ENCODE measurements at regions not wholly inside any gene's neighbourhood (a gene's known extent, or its start where the extent isn't known, plus 50 kb on each side); places are given as distances from the start of the nearest gene placed in this dataset.
"Not testable (repeated sequence)": the region's sequence is repeated elsewhere in the genome, so short reads cannot be mapped to it uniquely, and the experiment has no call there.

DNA sequence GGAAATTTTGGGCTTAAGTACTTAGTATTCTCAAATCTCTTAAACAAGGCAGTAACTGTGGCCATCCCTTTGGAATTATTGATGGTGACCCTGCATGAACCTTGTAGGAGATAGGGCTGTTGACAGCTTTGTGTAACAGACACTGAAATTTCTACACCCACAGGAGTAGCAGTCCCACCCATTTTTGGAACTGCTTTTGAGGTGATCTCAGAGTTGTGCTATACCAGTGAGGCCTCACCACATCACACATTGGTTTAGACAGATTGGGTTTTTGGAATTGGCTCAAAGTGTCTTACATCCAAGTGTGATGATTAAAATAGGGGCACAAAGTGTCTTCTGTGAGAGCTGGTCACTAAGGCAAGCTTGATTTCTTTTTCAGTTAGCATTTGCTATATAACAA lies 105.6 kb upstream of the CRYM start:
- H2AK5ac ChIP-seq (ENCODE audit: low read depth, low read length); H2BK120ac ChIP-seq (ENCODE audit: low read depth, low read length); H3K79me1 ChIP-seq (ENCODE audit: low read depth, low read length); H4K91ac ChIP-seq (ENCODE audit: low read depth, low read length, poor library complexity); H3K23ac ChIP-seq (ENCODE audit: low read depth, low read length, poor library complexity); H3K9me3 ChIP-seq (replicated peaks in 1 of 2; ENCODE audit: control insufficient read depth in 2 of 2, insufficient read depth in 1 of 2, low read depth in 1 of 2, low read length in 2 of 2); H2AFZ ChIP-seq (ENCODE audit: low read length); H3K36me3 ChIP-seq (replicated peaks in 1 of 2; ENCODE audit: control insufficient read depth in 2 of 2, insufficient read depth in 2 of 2, low read length in 2 of 2); H3K27me3 ChIP-seq (ENCODE audit: control insufficient read depth in 3 of 3, insufficient read depth in 3 of 3, low read depth in 1 of 3, low read length in 3 of 3); H2BK12ac ChIP-seq (ENCODE audit: low read length); DNase-seq (ENCODE audit: low spot score); H3K4ac ChIP-seq (ENCODE audit: low read length); H3K4me1 ChIP-seq (ENCODE audit: control insufficient read depth in 2 of 2, insufficient read depth in 1 of 2, low read depth in 1 of 2, low read length in 2 of 2); H3K18ac ChIP-seq (ENCODE audit: low read length); H2BK15ac ChIP-seq (ENCODE audit: low read length); H3K9ac ChIP-seq (ENCODE audit: low read depth, low read length, poor library complexity); H3K4me3 ChIP-seq (ENCODE audit: low read length in 2 of 2); H3K14ac ChIP-seq (ENCODE audit: low read length); H2BK5ac ChIP-seq (ENCODE audit: low read length); H3K4me2 ChIP-seq (ENCODE audit: insufficient read depth, low read length, poor library complexity, severe bottlenecking); H4K8ac ChIP-seq (ENCODE audit: low read depth, low read length); H3K27ac ChIP-seq (replicated peaks; ENCODE audit: low read length): not testable (repeated sequence)

GRCh38 chr16:21379645-21380044 lies 101.6 kb upstream of the CRYM start:
- not testable (repeated sequence) for H2BK120ac ChIP-seq (ENCODE audit: low read depth, low read length); H4K8ac ChIP-seq (ENCODE audit: low read depth, low read length); H2BK15ac ChIP-seq (ENCODE audit: low read length); H2AFZ ChIP-seq (ENCODE audit: low read length); H2BK5ac ChIP-seq (ENCODE audit: low read length); H3K4ac ChIP-seq (ENCODE audit: low read length); H3K14ac ChIP-seq (ENCODE audit: low read length); H3K9ac ChIP-seq (ENCODE audit: low read depth, low read length, poor library complexity); DNase-seq (ENCODE audit: low spot score); H3K27me3 ChIP-seq (ENCODE audit: control insufficient read depth in 3 of 3, insufficient read depth in 3 of 3, low read depth in 1 of 3, low read length in 3 of 3); H2AK5ac ChIP-seq (ENCODE audit: low read depth, low read length); H3K4me1 ChIP-seq (ENCODE audit: control insufficient read depth in 2 of 2, insufficient read depth in 1 of 2, low read depth in 1 of 2, low read length in 2 of 2); H2BK12ac ChIP-seq (ENCODE audit: low read length); H3K18ac ChIP-seq (ENCODE audit: low read length); H3K4me3 ChIP-seq (ENCODE audit: low read length in 2 of 2); H3K27ac ChIP-seq (replicated peaks; ENCODE audit: low read length); H3K4me2 ChIP-seq (ENCODE audit: insufficient read depth, low read length, poor library complexity, severe bottlenecking); H4K91ac ChIP-seq (ENCODE audit: low read depth, low read length, poor library complexity); H3K36me3 ChIP-seq (replicated peaks in 1 of 2; ENCODE audit: control insufficient read depth in 2 of 2, insufficient read depth in 2 of 2, low read length in 2 of 2); H3K79me1 ChIP-seq (ENCODE audit: low read depth, low read length); H3K23ac ChIP-seq (ENCODE audit: low read depth, low read length, poor library complexity); H3K9me3 ChIP-seq (replicated peaks in 1 of 2; ENCODE audit: control insufficient read depth in 2 of 2, insufficient read depth in 1 of 2, low read depth in 1 of 2, low read length in 2 of 2)
- no CpG with 5 or more reads among the region's 5 CpGs for WGBS, 2 donors (ENCODE audit: extremely low coverage in 2 of 2, insufficient read length in 2 of 2, insufficient replicate concordance in 1 of 2)

- H3K14ac ChIP-seq (ENCODE audit: low read length); H2BK12ac ChIP-seq (ENCODE audit: low read length); H3K23ac ChIP-seq (ENCODE audit: low read depth, low read length, poor library complexity); H4K8ac ChIP-seq (ENCODE audit: low read depth, low read length); H2AFZ ChIP-seq (ENCODE audit: low read length); H2AK5ac ChIP-seq (ENCODE audit: low read depth, low read length); H3K9me3 ChIP-seq (replicated peaks in 1 of 2; ENCODE audit: control insufficient read depth in 2 of 2, insufficient read depth in 1 of 2, low read depth in 1 of 2, low read length in 2 of 2); H3K4me2 ChIP-seq (ENCODE audit: insufficient read depth, low read length, poor library complexity, severe bottlenecking); H2BK5ac ChIP-seq (ENCODE audit: low read length); H3K4ac ChIP-seq (ENCODE audit: low read length); H3K9ac ChIP-seq (ENCODE audit: low read depth, low read length, poor library complexity); H3K4me1 ChIP-seq (ENCODE audit: control insufficient read depth in 2 of 2, insufficient read depth in 1 of 2, low read depth in 1 of 2, low read length in 2 of 2); DNase-seq (ENCODE audit: low spot score); H2BK120ac ChIP-seq (ENCODE audit: low read depth, low read length); H2BK15ac ChIP-seq (ENCODE audit: low read length); H3K27me3 ChIP-seq (ENCODE audit: control insufficient read depth in 3 of 3, insufficient read depth in 3 of 3, low read depth in 1 of 3, low read length in 3 of 3); H3K4me3 ChIP-seq (ENCODE audit: low read length in 2 of 2); H4K91ac ChIP-seq (ENCODE audit: low read depth, low read length, poor library complexity); H3K79me1 ChIP-seq (ENCODE audit: low read depth, low read length); H3K18ac ChIP-seq (ENCODE audit: low read length); H3K27ac ChIP-seq (replicated peaks; ENCODE audit: low read length); H3K36me3 ChIP-seq (replicated peaks in 1 of 2; ENCODE audit: control insufficient read depth in 2 of 2, insufficient read depth in 2 of 2, low read length in 2 of 2): not testable (repeated sequence)
- WGBS, 2 donors (ENCODE audit: extremely low coverage in 2 of 2, insufficient read length in 2 of 2, insufficient replicate concordance in 1 of 2) = no CpG with 5 or more reads among the region's 22 CpGs
These were observed 98.3 kb upstream of the CRYM start for GRCh38 chr16:21376196-21376899.

- H3K27me3 ChIP-seq (ENCODE audit: control insufficient read depth in 3 of 3, insufficient read depth in 3 of 3, low read depth in 1 of 3, low read length in 3 of 3); H2AFZ ChIP-seq (ENCODE audit: low read length); H3K4me1 ChIP-seq (ENCODE audit: control insufficient read depth in 2 of 2, insufficient read depth in 1 of 2, low read depth in 1 of 2, low read length in 2 of 2); DNase-seq (ENCODE audit: low spot score); H4K8ac ChIP-seq (ENCODE audit: low read depth, low read length); H3K9me3 ChIP-seq (replicated peaks in 1 of 2; ENCODE audit: control insufficient read depth in 2 of 2, insufficient read depth in 1 of 2, low read depth in 1 of 2, low read length in 2 of 2); H3K9ac ChIP-seq (ENCODE audit: low read depth, low read length, poor library complexity); H2BK120ac ChIP-seq (ENCODE audit: low read depth, low read length); H3K79me1 ChIP-seq (ENCODE audit: low read depth, low read length); H3K14ac ChIP-seq (ENCODE audit: low read length); H3K18ac ChIP-seq (ENCODE audit: low read length); H3K4me2 ChIP-seq (ENCODE audit: insufficient read depth, low read length, poor library complexity, severe bottlenecking); H2AK5ac ChIP-seq (ENCODE audit: low read depth, low read length); H4K91ac ChIP-seq (ENCODE audit: low read depth, low read length, poor library complexity); H3K27ac ChIP-seq (replicated peaks; ENCODE audit: low read length); H3K4me3 ChIP-seq (ENCODE audit: low read length in 2 of 2); H2BK12ac ChIP-seq (ENCODE audit: low read length); H2BK15ac ChIP-seq (ENCODE audit: low read length); H3K36me3 ChIP-seq (replicated peaks in 1 of 2; ENCODE audit: control insufficient read depth in 2 of 2, insufficient read depth in 2 of 2, low read length in 2 of 2); H2BK5ac ChIP-seq (ENCODE audit: low read length); H3K23ac ChIP-seq (ENCODE audit: low read depth, low read length, poor library complexity); H3K4ac ChIP-seq (ENCODE audit: low read length): not testable (repeated sequence)
- WGBS, 2 donors (ENCODE audit: extremely low coverage in 2 of 2, insufficient read length in 2 of 2, insufficient replicate concordance in 1 of 2) = no CpG with 5 or more reads among the region's 4 CpGs
These were observed 97.2 kb upstream of the CRYM start for GRCh38 chr16:21375334-21375733.
